Mesothelial cell of epicardium (in vitro differentiated cells): ENCODE measurements at regions not wholly inside any gene's neighbourhood (a gene's known extent, or its start where the extent isn't known, plus 50 kb on each side); places are given as distances from the start of the nearest gene placed in this dataset.
"Not testable (repeated sequence)": the region's sequence is repeated elsewhere in the genome, so short reads cannot be mapped to it uniquely, and the experiment has no call there.

Experiments used
- DNase-seq, 2 experiments: peaks; one replicate each; pipeline ENCODE4 v3.0.0; 2021; ENCODE audit warnings: low spot score in 2 of 2; ENCODE audit not compliant: unreplicated experiment in 2 of 2
- H3K27ac Mint-ChIP-seq: 2 replicates; pipeline ENCODE4 v1.8.0; 2021; ENCODE audit warnings: mixed read lengths
- H3K27me3 Mint-ChIP-seq: 2 replicates; pipeline ENCODE4 v1.8.0; 2021; ENCODE audit warnings: low read depth, mixed read lengths
- H3K36me3 Mint-ChIP-seq: 2 replicates; pipeline ENCODE4 v1.8.0; 2021; ENCODE audit warnings: mixed read lengths
- H3K4me1 Mint-ChIP-seq: 2 replicates; pipeline ENCODE4 v1.8.0; 2021; ENCODE audit warnings: mixed read lengths
- H3K4me3 Mint-ChIP-seq: 2 replicates; pipeline ENCODE4 v1.8.0; 2021; ENCODE audit warnings: mild to moderate bottlenecking, moderate library complexity, mixed read lengths
- H3K9me3 Mint-ChIP-seq: 2 replicates; pipeline ENCODE4 v1.8.0; 2021; ENCODE audit warnings: mixed read lengths
- CTCF ChIP-seq: fragments of 200-600 bp; sonication (generic); IDR thresholded peaks from one replicate; pipeline ENCODE4 v1.5.0; 2021; ENCODE audit warnings: antibody characterized with exemption; ENCODE audit not compliant: unreplicated experiment

GRCh38 chr10:42898037-42898960, 115.7 kb downstream of the BMS1 start:
- Mint-ChIP-seq H3K27me3 (no peaks in the 10 kb centered on the region), H3K9me3 (peaks cover 29% of the 10 kb centered on the region), H3K27ac (no peak overlapping the region), H3K36me3 (no peaks in the 10 kb centered on the region), H3K4me1 (no peaks in the 10 kb centered on the region), H3K4me3 (no peak overlapping the region)
- DNase-seq, result no peak
- no peak for TF ChIP-seq CTCF

GRCh38 chr10:42899036-42899435, 116.4 kb downstream of the BMS1 start:
- no peak for TF ChIP-seq CTCF
- Mint-ChIP-seq H3K36me3 (no peaks in the 10 kb centered on the region), H3K4me3 (no peak overlapping the region), H3K4me1 (no peaks in the 10 kb centered on the region), H3K27ac (no peak overlapping the region), H3K27me3 (no peaks in the 10 kb centered on the region), H3K9me3 (peaks cover 30% of the 10 kb centered on the region)
- no peak for DNase-seq

GRCh38 chr10:42900346-42900745, 117.8 kb downstream of the BMS1 start:
- DNase-seq, H3K27me3 Mint-ChIP-seq, H3K27ac Mint-ChIP-seq, H3K36me3 Mint-ChIP-seq, H3K4me1 Mint-ChIP-seq, H3K4me3 Mint-ChIP-seq: not testable (repeated sequence)
- H3K9me3 Mint-ChIP-seq, result peaks cover 43% of the 10 kb centered on the region

GRCh38 chr10:42911359-42911758, 128.8 kb downstream of the BMS1 start:
- Mint-ChIP-seq H3K4me3 (no peak overlapping the region), H3K27ac (no peak overlapping the region), H3K36me3 (no peaks in the 10 kb centered on the region), H3K4me1 (no peaks in the 10 kb centered on the region), H3K27me3 (no peaks in the 10 kb centered on the region), H3K9me3 (peaks cover 59% of the 10 kb centered on the region)
- TF ChIP-seq CTCF, result no peak
- no peak for DNase-seq

- no peak for DNase-seq
- no peak for TF ChIP-seq CTCF
- Mint-ChIP-seq H3K4me1 (no peaks in the 10 kb centered on the region), H3K36me3 (no peaks in the 10 kb centered on the region), H3K4me3 (no peak overlapping the region), H3K27ac (no peak overlapping the region), H3K27me3 (peaks cover 2% of the 10 kb centered on the region), H3K9me3 (peaks cover 54% of the 10 kb centered on the region)
Observed at GRCh38 chr10:42916974-42917373, 134.4 kb downstream of the BMS1 start.

GRCh38 chr10:42917821-42918220, 135.2 kb downstream of the BMS1 start:
- H3K4me3 Mint-ChIP-seq, result no peak overlapping the region
- H3K9me3 Mint-ChIP-seq, result peaks cover 58% of the 10 kb centered on the region
- no peaks in the 10 kb centered on the region for H3K36me3 Mint-ChIP-seq
- no peak for TF ChIP-seq CTCF
- peaks cover 3% of the 10 kb centered on the region for H3K27me3 Mint-ChIP-seq
- no peak for DNase-seq
- no peaks in the 10 kb centered on the region for H3K4me1 Mint-ChIP-seq
- no peak overlapping the region for H3K27ac Mint-ChIP-seq
